HG03520 (cell line): ENCODE measurements at regions not wholly inside any gene's neighbourhood (a gene's known extent, or its start where the extent isn't known, plus 50 kb on each side); places are given as distances from the start of the nearest gene placed in this dataset.

Experiments
- ATAC-seq: cut with Tn5 transposase; IDR thresholded peaks from one replicate; pipeline ENCODE4 v1.9.1; 2021; ENCODE audit warnings: mild to moderate bottlenecking, moderate library complexity; ENCODE audit not compliant: unreplicated experiment

- peak; percentile 90 for ATAC-seq
Observed at GRCh38 chr10:121069061-121069850, 218.1 kb downstream of the WDR11 start.

- ATAC-seq: no peak
Observed at GRCh38 chr10:121070275-121071070, 219.3 kb downstream of the WDR11 start.

- ATAC-seq: no peak
Observed at GRCh38 chr10:121071901-121072300, 220.7 kb downstream of the WDR11 start.

- ATAC-seq: no peak
Observed at GRCh38 chr10:121073728-121074127, 222.6 kb downstream of the WDR11 start.

- ATAC-seq: no peak
Observed at GRCh38 chr10:121076776-121077715, 225.9 kb downstream of the WDR11 start.

- ATAC-seq: no peak
Observed at GRCh38 chr10:121078036-121078435, 226.9 kb downstream of the WDR11 start.

- no peak for ATAC-seq
Observed at GRCh38 chr10:121078672-121079102, 227.5 kb downstream of the WDR11 start.

GRCh38 chr10:121079226-121079625 is 228.1 kb downstream of the WDR11 start:
- no peak for ATAC-seq

- no peak for ATAC-seq
Observed at GRCh38 chr10:121080281-121080891, 229.2 kb downstream of the WDR11 start.

- no peak for ATAC-seq
Observed at GRCh38 chr10:121081306-121081705, 230.1 kb downstream of the WDR11 start.

- no peak for ATAC-seq
Observed at GRCh38 chr10:121082984-121083383, 231.8 kb downstream of the WDR11 start.

- ATAC-seq: no peak
Observed at GRCh38 chr10:121084016-121084674, 233.0 kb downstream of the WDR11 start.

- no peak for ATAC-seq
Observed at GRCh38 chr10:121084675-121085070, 233.5 kb downstream of the WDR11 start.

- ATAC-seq: no peak
Observed at GRCh38 chr10:121085367-121085766, 234.2 kb downstream of the WDR11 start.

- no peak for ATAC-seq
Observed at GRCh38 chr10:121087129-121087528, 236.0 kb downstream of the WDR11 start.

GRCh38 chr10:121087688-121088087 is 236.5 kb downstream of the WDR11 start:
- ATAC-seq: no peak

- no peak for ATAC-seq
Observed at GRCh38 chr10:121088524-121088923, 237.4 kb downstream of the WDR11 start.

GRCh38 chr10:121089434-121089833 is 238.3 kb downstream of the WDR11 start:
- no peak for ATAC-seq

GRCh38 chr10:121091961-121092719 is 241.0 kb downstream of the WDR11 start:
- ATAC-seq: no peak
